ENCODE measurements at regions not wholly inside any gene's neighbourhood (a gene's known extent, or its start where the extent isn't known, plus 50 kb on each side); places are given as distances from the start of the nearest gene placed in this dataset.

DNA sequence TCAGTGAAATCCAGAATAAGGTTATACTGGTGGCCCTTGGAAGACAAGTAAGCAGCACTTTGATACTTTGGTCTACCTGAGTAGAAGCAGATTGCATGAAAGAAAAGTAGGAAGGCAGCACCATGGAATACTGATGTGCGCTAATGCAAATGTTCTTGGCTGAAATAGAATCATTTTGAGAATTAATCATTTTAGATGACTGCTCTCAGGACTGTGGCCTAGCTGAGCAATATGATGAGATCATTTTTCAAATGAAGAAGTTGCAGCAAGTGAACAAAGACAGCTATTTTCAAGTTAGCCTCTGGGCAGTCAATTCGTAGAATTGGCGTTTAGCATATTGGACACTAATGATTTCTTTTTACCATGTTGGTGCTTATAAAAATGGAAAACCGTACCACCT lies 483.5 kb downstream of the TMEM232 start:
- H3K79me2 ChIP-seq (ENCODE audit: insufficient read depth, low read depth, low read length): no peaks in the 10 kb centered on the region
- H4K20me1 ChIP-seq (ENCODE audit: insufficient read depth, low read length): no peaks in the 10 kb centered on the region
- no peak overlapping the region for H3K27ac ChIP-seq (ENCODE audit: low read depth, low read length, poor library complexity, severe bottlenecking)
- no peak for DNase-seq (ENCODE audit: low spot score)
- no peaks in the 10 kb centered on the region for H3K9me2 ChIP-seq (ENCODE audit: insufficient read depth, low read length)
- H3K9me3 ChIP-seq (ENCODE audit: low read length): no peaks in the 10 kb centered on the region
- no peak overlapping the region for H3K4me3 ChIP-seq (ENCODE audit: low read depth, low read length, poor library complexity, severe bottlenecking)
- no TSS peak for BruUV-seq (replicated peaks)
- no peaks in the 10 kb centered on the region for H3K36me3 ChIP-seq (ENCODE audit: insufficient read depth, low read length)
- POLR2A ChIA-PET: no interaction called here
- no peaks in the 10 kb centered on the region for H3K4me1 ChIP-seq (ENCODE audit: insufficient read depth, low read length, poor library complexity, severe bottlenecking)
- H3K4me2 ChIP-seq (ENCODE audit: low read length): no peak overlapping the region
- CTCF ChIA-PET (ENCODE audit: unreplicated experiment): no interaction called here
- intact Hi-C loops (cut with micrococcal nuclease; ENCODE audit: unreplicated experiment): no loop called here
- TF ChIP-seq EZH2phosphoT487 (IDR thresholded peaks at IDR 0.05; ENCODE audit: borderline replicate concordance, low read depth, low read length): no peak
- H2AFZ ChIP-seq (ENCODE audit: low read length): no peak overlapping the region

DNA sequence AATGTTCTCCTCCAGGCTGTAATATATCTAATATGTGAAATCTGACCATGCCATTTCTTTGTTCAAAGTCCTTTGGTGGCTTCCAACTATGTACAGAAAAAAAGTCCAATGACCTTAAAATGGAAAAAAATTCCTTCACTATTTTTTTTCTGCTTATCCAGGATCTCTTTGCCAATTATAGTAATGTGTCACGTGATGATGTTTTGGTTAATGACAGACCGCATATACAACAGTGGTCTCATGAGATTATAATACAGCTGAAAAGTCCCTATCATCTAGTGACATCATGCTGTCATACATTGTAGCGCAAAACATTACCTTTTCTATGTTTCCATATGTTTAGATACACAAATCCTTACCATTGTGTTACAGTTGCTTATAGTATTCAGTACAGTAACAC lies 477.6 kb downstream of the TMEM232 start:
- BruUV-seq (replicated peaks): no TSS peak
- no peak for DNase-seq (ENCODE audit: low spot score)
- H3K4me3 ChIP-seq (ENCODE audit: low read depth, low read length, poor library complexity, severe bottlenecking): no peak overlapping the region
- H3K79me2 ChIP-seq (ENCODE audit: insufficient read depth, low read depth, low read length): no peaks in the 10 kb centered on the region
- no peaks in the 10 kb centered on the region for H3K36me3 ChIP-seq (ENCODE audit: insufficient read depth, low read length)
- H3K27ac ChIP-seq (ENCODE audit: low read depth, low read length, poor library complexity, severe bottlenecking): no peak overlapping the region
- H4K20me1 ChIP-seq (ENCODE audit: insufficient read depth, low read length): no peaks in the 10 kb centered on the region
- no peak for TF ChIP-seq EZH2phosphoT487 (IDR thresholded peaks at IDR 0.05; ENCODE audit: borderline replicate concordance, low read depth, low read length)
- TF ChIP-seq, protein P1, sequence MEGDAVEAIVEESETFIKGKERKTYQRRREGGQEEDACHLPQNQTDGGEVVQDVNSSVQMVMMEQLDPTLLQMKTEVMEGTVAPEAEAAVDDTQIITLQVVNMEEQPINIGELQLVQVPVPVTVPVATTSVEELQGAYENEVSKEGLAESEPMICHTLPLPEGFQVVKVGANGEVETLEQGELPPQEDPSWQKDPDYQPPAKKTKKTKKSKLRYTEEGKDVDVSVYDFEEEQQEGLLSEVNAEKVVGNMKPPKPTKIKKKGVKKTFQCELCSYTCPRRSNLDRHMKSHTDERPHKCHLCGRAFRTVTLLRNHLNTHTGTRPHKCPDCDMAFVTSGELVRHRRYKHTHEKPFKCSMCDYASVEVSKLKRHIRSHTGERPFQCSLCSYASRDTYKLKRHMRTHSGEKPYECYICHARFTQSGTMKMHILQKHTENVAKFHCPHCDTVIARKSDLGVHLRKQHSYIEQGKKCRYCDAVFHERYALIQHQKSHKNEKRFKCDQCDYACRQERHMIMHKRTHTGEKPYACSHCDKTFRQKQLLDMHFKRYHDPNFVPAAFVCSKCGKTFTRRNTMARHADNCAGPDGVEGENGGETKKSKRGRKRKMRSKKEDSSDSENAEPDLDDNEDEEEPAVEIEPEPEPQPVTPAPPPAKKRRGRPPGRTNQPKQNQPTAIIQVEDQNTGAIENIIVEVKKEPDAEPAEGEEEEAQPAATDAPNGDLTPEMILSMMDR (conservative IDR thresholded peaks at IDR 0.05; ENCODE audit: low read length): no peak
- ChIA-PET POLR2A (no interaction called here), CTCF (ENCODE audit: unreplicated experiment) (no interaction called here)
- H3K4me1 ChIP-seq (ENCODE audit: insufficient read depth, low read length, poor library complexity, severe bottlenecking): no peaks in the 10 kb centered on the region
- H3K9me2 ChIP-seq (ENCODE audit: insufficient read depth, low read length): no peaks in the 10 kb centered on the region
- intact Hi-C loops (cut with micrococcal nuclease; ENCODE audit: unreplicated experiment): no loop called here
- H2AFZ ChIP-seq (ENCODE audit: low read length): no peak overlapping the region
- H3K9me3 ChIP-seq (ENCODE audit: low read length): no peaks in the 10 kb centered on the region
- no peak overlapping the region for H3K4me2 ChIP-seq (ENCODE audit: low read length)

DNA sequence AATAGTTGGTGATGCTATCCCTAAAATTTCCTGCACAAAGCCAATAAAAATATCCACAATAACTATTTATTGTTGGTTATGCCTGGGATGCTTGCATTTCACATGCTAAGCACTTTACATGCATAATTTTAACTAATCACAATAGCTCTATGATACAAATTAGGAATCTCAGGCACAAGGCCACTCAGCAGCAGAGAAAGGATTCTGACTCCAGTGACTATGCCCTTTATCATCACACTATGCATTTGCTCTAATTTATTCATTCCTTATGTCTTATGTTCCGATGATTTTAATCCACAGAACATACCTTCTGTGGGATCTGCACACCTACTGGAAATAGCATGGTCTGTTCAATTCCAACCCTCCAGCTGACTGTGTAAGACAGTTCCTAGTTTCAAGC lies 476.1 kb downstream of the TMEM232 start:
- no peak for TF ChIP-seq EZH2phosphoT487 (IDR thresholded peaks at IDR 0.05; ENCODE audit: borderline replicate concordance, low read depth, low read length)
- TF ChIP-seq, protein P1 (conservative IDR thresholded peaks at IDR 0.05; ENCODE audit: low read length): no peak
- no peaks in the 10 kb centered on the region for H3K9me2 ChIP-seq (ENCODE audit: insufficient read depth, low read length)
- H3K9me3 ChIP-seq (ENCODE audit: low read length): no peaks in the 10 kb centered on the region
- H2AFZ ChIP-seq (ENCODE audit: low read length): no peak overlapping the region
- ChIA-PET POLR2A (no interaction called here), CTCF (ENCODE audit: unreplicated experiment) (no interaction called here)
- H3K4me1 ChIP-seq (ENCODE audit: insufficient read depth, low read length, poor library complexity, severe bottlenecking): no peaks in the 10 kb centered on the region
- H3K4me2 ChIP-seq (ENCODE audit: low read length): no peak overlapping the region
- no TSS peak for BruUV-seq (replicated peaks)
- H3K4me3 ChIP-seq (ENCODE audit: low read depth, low read length, poor library complexity, severe bottlenecking): no peak overlapping the region
- H3K27ac ChIP-seq (ENCODE audit: low read depth, low read length, poor library complexity, severe bottlenecking): no peak overlapping the region
- H3K79me2 ChIP-seq (ENCODE audit: insufficient read depth, low read depth, low read length): no peaks in the 10 kb centered on the region
- intact Hi-C loops (cut with micrococcal nuclease; ENCODE audit: unreplicated experiment): no loop called here
- DNase-seq (ENCODE audit: low spot score): no peak
- H4K20me1 ChIP-seq (ENCODE audit: insufficient read depth, low read length): no peaks in the 10 kb centered on the region
- H3K36me3 ChIP-seq (ENCODE audit: insufficient read depth, low read length): no peaks in the 10 kb centered on the region
